WTC11 (cell line): ENCODE measurements at regions not wholly inside any gene's neighbourhood (a gene's known extent, or its start where the extent isn't known, plus 50 kb on each side); places are given as distances from the start of the nearest gene placed in this dataset.

Experiments used
- ATAC-seq: fragments of 200-7000 bp; cut with Tn5 transposase; 2 replicates; pipeline ENCODE4 v1.10.0; 2021; ENCODE audit warnings: mild to moderate bottlenecking, moderate library complexity
- CTCF ChIA-PET: fragments of 300-600 bp; sonication (Branson Sonifier 250); formaldehyde crosslinking; loops from one replicate; lab custom pipeline; 2021; ENCODE audit warnings: antibody characterized with exemption; lab: Charles Lee
- POLR2A ChIA-PET: fragments of 350-600 bp; sonication (Branson Sonifier 250); formaldehyde crosslinking; loops from one replicate; lab custom pipeline; 2021; ENCODE audit warnings: antibody characterized with exemption; lab: Charles Lee
- DNase-seq: peaks from one replicate; pipeline ENCODE4 v3.0.0; 2021; ENCODE audit warnings: low spot score
- H3K27ac Mint-ChIP-seq: 2 replicates; pipeline ENCODE4 v1.8.0; 2021; ENCODE audit warnings: mixed read lengths
- H3K27me3 Mint-ChIP-seq: 2 replicates; pipeline ENCODE4 v1.8.0; 2021; ENCODE audit warnings: low read depth, mild to moderate bottlenecking, moderate library complexity, mixed read lengths
- H3K36me3 Mint-ChIP-seq: 2 replicates; pipeline ENCODE4 v1.8.0; 2021; ENCODE audit warnings: mixed read lengths
- H3K4me1 Mint-ChIP-seq: 2 replicates; pipeline ENCODE4 v1.8.0; 2022; ENCODE audit warnings: mixed read lengths
- H3K4me3 Mint-ChIP-seq: 2 replicates; pipeline ENCODE4 v1.8.0; 2021; ENCODE audit warnings: mild to moderate bottlenecking, moderate library complexity, mixed read lengths
- H3K9me3 Mint-ChIP-seq: 2 replicates; pipeline ENCODE4 v1.8.0; 2021; ENCODE audit warnings: mixed read lengths
- ATF6 ChIP-seq: sonication (generic); formaldehyde crosslinking; IDR thresholded peaks from 2 replicates; pipeline ENCODE4 v1.8.1; 2023; ENCODE audit warnings: mild to moderate bottlenecking, missing genetic modification reagents
- CDX4 ChIP-seq: fragments of 250-450 bp; sonication (Bioruptor Pico); IDR thresholded peaks from 2 replicates; pipeline ENCODE4 v1.9.0; 2021; ENCODE audit warnings: moderate library complexity, mild to moderate bottlenecking, inconsistent platforms, borderline replicate concordance
- E2F4 ChIP-seq: sonication (generic); formaldehyde crosslinking; IDR thresholded peaks from 2 replicates; pipeline ENCODE4 v1.8.1; 2022; ENCODE audit warnings: low read depth, mild to moderate bottlenecking, moderate library complexity, missing genetic modification reagents, borderline replicate concordance
- ESRRA ChIP-seq: sonication (generic); formaldehyde crosslinking; IDR thresholded peaks from 2 replicates; pipeline ENCODE4 v1.8.1; 2022; ENCODE audit warnings: mild to moderate bottlenecking, missing genetic modification reagents, borderline replicate concordance
- ETV6 ChIP-seq: sonication (generic); formaldehyde crosslinking; IDR thresholded peaks from 2 replicates; pipeline ENCODE4 v1.8.1; 2022; ENCODE audit warnings: mild to moderate bottlenecking, missing genetic modification reagents
- FOXP4 ChIP-seq: sonication (generic); formaldehyde crosslinking; IDR thresholded peaks from 2 replicates; pipeline ENCODE4 v1.8.0; 2022; ENCODE audit warnings: mild to moderate bottlenecking, missing genetic modification reagents
- HMGA2 ChIP-seq: fragments of 250-450 bp; sonication (Bioruptor Pico); IDR thresholded peaks from 2 replicates; pipeline ENCODE4 v1.4.0; 2021; ENCODE audit warnings: mild to moderate bottlenecking, moderate library complexity
- IRF1 ChIP-seq: sonication (generic); formaldehyde crosslinking; IDR thresholded peaks from 2 replicates; pipeline ENCODE4 v1.8.0; 2023; ENCODE audit warnings: missing genetic modification reagents
- MXD4 ChIP-seq: fragments of 250-450 bp; sonication (Bioruptor Pico); IDR thresholded peaks from 2 replicates; pipeline ENCODE4 v1.8.0; 2021; ENCODE audit warnings: mild to moderate bottlenecking, moderate library complexity, borderline replicate concordance
- PRDM15 ChIP-seq: sonication (generic); formaldehyde crosslinking; IDR thresholded peaks from 2 replicates; pipeline ENCODE4 v1.8.0; 2022; ENCODE audit warnings: missing genetic modification reagents
- TEAD4 ChIP-seq: sonication (generic); formaldehyde crosslinking; IDR thresholded peaks from 2 replicates; pipeline ENCODE4 v1.8.0; 2022; ENCODE audit warnings: mild to moderate bottlenecking, missing genetic modification reagents
- USF2 ChIP-seq: sonication (generic); formaldehyde crosslinking; IDR thresholded peaks from 2 replicates; pipeline ENCODE4 v1.8.1; 2023; ENCODE audit warnings: mild to moderate bottlenecking, missing genetic modification reagents, moderate library complexity
- ZBTB43 ChIP-seq: sonication (generic); formaldehyde crosslinking; IDR thresholded peaks from 2 replicates; pipeline ENCODE4 v1.8.1; 2023; ENCODE audit warnings: mild to moderate bottlenecking, missing genetic modification reagents
- ZNF138 ChIP-seq: sonication (generic); formaldehyde crosslinking; conservative IDR thresholded peaks from 2 replicates; pipeline ENCODE4 v1.8.1; 2022; ENCODE audit warnings: mild to moderate bottlenecking, moderate library complexity, missing genetic modification reagents
- ZNF219 ChIP-seq: sonication (generic); formaldehyde crosslinking; IDR thresholded peaks from 2 replicates; pipeline ENCODE4 v1.8.0; 2023; ENCODE audit warnings: missing genetic modification reagents, mild to moderate bottlenecking, borderline replicate concordance
- ZNF232 ChIP-seq: sonication (generic); formaldehyde crosslinking; IDR thresholded peaks from 2 replicates; pipeline ENCODE4 v1.8.0; 2022; ENCODE audit warnings: mild to moderate bottlenecking, missing genetic modification reagents
- ZNF263 ChIP-seq: sonication (generic); formaldehyde crosslinking; IDR thresholded peaks from 2 replicates; pipeline ENCODE4 v1.8.1; 2022; ENCODE audit warnings: low read depth, mild to moderate bottlenecking, moderate library complexity, missing genetic modification reagents

GRCh38 chr2:49286726-49287125 lies 132.4 kb upstream of the FSHR start (continued):
- TF ChIP-seq IRF1 (CRISPR knock-in tag) = no peak
- no peak for TF ChIP-seq E2F4 (CRISPR knock-in tag)

- H3K36me3 Mint-ChIP-seq = no peaks in the 10 kb centered on the region; the same call in 1 of the 2 replicates
- H3K9me3 Mint-ChIP-seq = peaks cover 10% of the 10 kb centered on the region
- ATAC-seq (peak; percentile 84), DNase-seq (no peak)
- no peak overlapping the region for H3K4me3 Mint-ChIP-seq
- no peak overlapping the region for H3K27ac Mint-ChIP-seq
- ChIA-PET POLR2A (no interaction called here), CTCF (interaction anchor here (0.7 kb wide), 1 partner anchor 340 kb away, joined by 3 read pairs; no protein-coding TSS in a partner anchor)
- peaks cover 35% of the 10 kb centered on the region for H3K4me1 Mint-ChIP-seq
- TF ChIP-seq ZNF138 (no peak), PRDM15 (CRISPR knock-in tag) (no peak), ZNF232 (CRISPR knock-in tag) (no peak), FOXP4 (CRISPR knock-in tag) (no peak), MXD4 (no peak)
- TF ChIP-seq, all 79 proteins: peak for 0
- no peaks in the 10 kb centered on the region for H3K27me3 Mint-ChIP-seq
Measured at GRCh38 chr2:49286045-49286444, 131.7 kb upstream of the FSHR start.

- POLR2A ChIA-PET = no interaction called here
- TF ChIP-seq CDX4 (CRISPR knock-in tag) (no peak), ZNF263 (CRISPR knock-in tag) (no peak), TEAD4 (CRISPR knock-in tag) (no peak), USF2 (no peak), ESRRA (CRISPR knock-in tag) (no peak), ZBTB43 (no peak), ATF6 (CRISPR knock-in tag) (no peak), HMGA2 (CRISPR knock-in tag) (no peak), ETV6 (CRISPR knock-in tag) (no peak), ZNF219 (CRISPR knock-in tag) (no peak)
Measured at GRCh38 chr2:49278561-49278960, 124.2 kb upstream of the FSHR start.

More at GRCh38 chr2:49278561-49278960, 124.2 kb upstream of the FSHR start:
- H3K27me3 Mint-ChIP-seq = no peaks in the 10 kb centered on the region
- H3K4me1 Mint-ChIP-seq = peaks cover 10% of the 10 kb centered on the region
- H3K27ac Mint-ChIP-seq = no peak overlapping the region
- H3K4me3 Mint-ChIP-seq = no peak overlapping the region
- DNase-seq = no peak
- ATAC-seq = no peak
- H3K36me3 Mint-ChIP-seq = peaks cover 20% of the 10 kb centered on the region
- CTCF ChIA-PET = no interaction called here
- H3K9me3 Mint-ChIP-seq = peaks cover 55% of the 10 kb centered on the region
